ENCODE measurements at regions not wholly inside any gene's neighbourhood (a gene's known extent, or its start where the extent isn't known, plus 50 kb on each side); places are given as distances from the start of the nearest gene placed in this dataset.

DNA sequence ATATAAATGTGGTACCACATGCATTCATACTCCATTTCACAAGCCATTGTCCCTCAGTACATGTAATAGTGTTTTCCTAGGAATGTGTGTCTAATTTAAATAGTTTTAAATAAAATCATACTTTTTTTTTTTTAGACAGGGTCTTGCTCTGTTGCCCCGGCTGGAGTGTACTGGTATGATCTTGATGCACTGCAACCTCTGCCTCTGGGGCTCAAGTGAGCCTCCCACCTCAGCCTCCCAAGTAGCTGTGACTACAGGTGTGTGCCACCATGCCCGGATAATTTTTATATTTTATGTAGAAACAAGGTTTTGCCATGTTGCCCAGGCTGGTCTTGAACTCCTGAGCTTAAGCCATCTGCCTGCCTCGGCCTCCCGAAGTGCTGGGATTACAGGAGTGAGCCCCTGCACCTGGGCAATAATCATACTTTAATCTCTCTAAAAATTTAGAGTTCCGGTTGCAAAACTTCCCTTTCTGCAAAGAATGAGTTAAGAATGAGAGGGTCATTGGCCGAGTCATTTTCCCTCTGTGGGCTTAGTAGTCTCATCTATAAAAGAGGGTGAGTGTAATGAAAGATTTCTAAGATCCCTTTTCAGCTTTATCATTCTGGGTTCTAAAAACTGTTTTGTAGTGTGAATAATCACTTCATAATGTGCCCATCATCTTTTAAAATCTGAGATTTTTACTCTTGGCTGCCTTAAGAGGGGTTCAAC, 116.0 kb upstream of the PELI1 start:
- TF ChIP-seq, protein P1, sequence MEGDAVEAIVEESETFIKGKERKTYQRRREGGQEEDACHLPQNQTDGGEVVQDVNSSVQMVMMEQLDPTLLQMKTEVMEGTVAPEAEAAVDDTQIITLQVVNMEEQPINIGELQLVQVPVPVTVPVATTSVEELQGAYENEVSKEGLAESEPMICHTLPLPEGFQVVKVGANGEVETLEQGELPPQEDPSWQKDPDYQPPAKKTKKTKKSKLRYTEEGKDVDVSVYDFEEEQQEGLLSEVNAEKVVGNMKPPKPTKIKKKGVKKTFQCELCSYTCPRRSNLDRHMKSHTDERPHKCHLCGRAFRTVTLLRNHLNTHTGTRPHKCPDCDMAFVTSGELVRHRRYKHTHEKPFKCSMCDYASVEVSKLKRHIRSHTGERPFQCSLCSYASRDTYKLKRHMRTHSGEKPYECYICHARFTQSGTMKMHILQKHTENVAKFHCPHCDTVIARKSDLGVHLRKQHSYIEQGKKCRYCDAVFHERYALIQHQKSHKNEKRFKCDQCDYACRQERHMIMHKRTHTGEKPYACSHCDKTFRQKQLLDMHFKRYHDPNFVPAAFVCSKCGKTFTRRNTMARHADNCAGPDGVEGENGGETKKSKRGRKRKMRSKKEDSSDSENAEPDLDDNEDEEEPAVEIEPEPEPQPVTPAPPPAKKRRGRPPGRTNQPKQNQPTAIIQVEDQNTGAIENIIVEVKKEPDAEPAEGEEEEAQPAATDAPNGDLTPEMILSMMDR (IDR thresholded peaks at IDR 0.05; ENCODE audit: insufficient read depth, low read depth, low read length, missing control alignments), result no peak
- DNase-seq (ENCODE audit: low read depth), result no peak
- no peak overlapping the region for H3K4me3 ChIP-seq (ENCODE audit: low read depth, low read length)

DNA sequence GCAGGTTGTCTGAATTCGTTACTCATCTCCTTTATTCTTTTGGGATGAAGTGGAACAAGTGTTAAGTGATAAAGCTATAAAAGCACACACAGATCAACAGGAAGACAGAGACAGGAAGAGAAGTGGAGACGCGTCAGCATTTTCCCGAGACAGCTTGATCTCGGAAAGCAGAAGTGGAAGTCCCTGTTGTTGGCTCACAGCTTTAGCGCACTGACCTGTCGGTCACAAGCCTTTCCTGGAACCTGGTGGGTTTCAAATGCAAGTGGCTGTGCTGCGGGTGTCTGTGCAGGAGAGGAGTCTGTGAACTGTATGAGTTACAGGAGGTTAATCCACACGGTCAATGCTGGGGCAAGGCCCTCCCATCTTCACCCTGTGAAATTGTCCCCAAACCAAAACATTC, 116.6 kb upstream of the PELI1 start:
- H3K4me3 ChIP-seq (ENCODE audit: low read depth, low read length), result peak overlapping the region; percentile 11; the same call in 1 of the 2 replicates
- DNase-seq (ENCODE audit: low read depth), result peak; percentile 88
- TF ChIP-seq, protein P1 (IDR thresholded peaks at IDR 0.05; ENCODE audit: insufficient read depth, low read depth, low read length, missing control alignments), result no peak

DNA sequence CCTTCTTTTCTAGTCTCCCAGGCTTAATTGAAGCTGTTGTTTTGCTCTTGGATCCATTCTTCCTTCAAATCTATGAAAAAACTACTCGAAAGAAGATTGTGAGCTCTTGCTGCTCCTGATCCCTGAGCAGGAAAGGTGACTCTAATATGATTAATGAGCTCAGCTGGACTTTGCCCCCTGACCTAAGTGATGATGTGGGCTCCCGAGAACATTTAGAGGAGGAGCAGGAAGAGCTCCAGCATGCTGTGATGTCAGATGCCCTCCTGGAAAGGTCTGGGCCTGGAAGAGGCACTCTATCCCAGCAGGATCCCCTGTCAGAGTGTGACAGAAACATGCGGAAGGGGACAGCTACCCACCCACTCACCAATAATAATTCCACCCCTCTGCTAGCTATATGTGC, 117.9 kb upstream of the PELI1 start:
- TF ChIP-seq, protein P1 (IDR thresholded peaks at IDR 0.05; ENCODE audit: insufficient read depth, low read depth, low read length, missing control alignments), result no peak
- H3K4me3 ChIP-seq (ENCODE audit: low read depth, low read length), result no peak overlapping the region
- DNase-seq (ENCODE audit: low read depth), result no peak

DNA sequence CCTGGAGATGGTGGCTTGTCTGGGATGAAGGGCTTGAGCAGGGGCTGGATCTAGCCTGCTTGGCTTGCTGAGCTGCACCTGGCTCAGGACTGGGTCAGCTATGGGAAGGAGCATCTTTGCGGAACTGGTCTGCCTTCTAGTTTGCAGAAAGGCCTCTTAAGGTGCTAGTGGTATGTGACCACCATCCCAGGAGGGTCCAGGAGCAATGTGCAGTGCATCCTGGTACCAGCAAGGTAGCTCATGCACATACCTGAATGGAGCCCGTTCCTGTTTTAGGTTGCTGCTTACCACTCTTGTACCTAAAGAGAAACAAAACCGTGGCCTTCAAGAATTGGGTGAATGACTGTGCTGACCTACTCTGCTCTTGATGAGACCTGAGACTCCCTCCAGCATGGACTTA, 118.6 kb upstream of the PELI1 start:
- DNase-seq (ENCODE audit: low read depth), result no peak

DNA sequence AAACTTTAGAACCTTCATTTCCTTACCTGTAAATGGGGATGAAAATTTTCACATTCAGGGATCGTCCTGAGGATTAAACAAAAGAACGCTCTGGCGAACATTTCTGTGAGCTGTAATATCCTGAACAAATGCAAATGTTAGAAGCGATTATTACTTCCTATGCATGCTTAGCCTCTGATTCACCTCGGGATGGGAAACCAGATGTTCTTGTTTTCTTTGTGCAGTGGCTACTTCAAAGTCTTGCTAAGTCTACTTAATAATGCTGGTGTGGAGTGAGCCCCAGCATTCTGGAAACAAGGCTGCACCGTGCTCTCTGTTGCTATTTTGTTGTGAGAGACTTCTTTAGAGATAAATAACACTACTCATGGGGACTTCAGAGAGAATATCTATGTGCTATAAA, 119.1 kb upstream of the PELI1 start:
- DNase-seq (ENCODE audit: low read depth), result no peak
- H3K4me3 ChIP-seq (ENCODE audit: low read depth, low read length), result no peak overlapping the region
- TF ChIP-seq, protein P1 (IDR thresholded peaks at IDR 0.05; ENCODE audit: insufficient read depth, low read depth, low read length, missing control alignments), result no peak

More for the DNA sequence above, 118.6 kb upstream of the PELI1 start:
- H3K4me3 ChIP-seq (ENCODE audit: low read depth, low read length), result no peak overlapping the region
- TF ChIP-seq, protein P1 (IDR thresholded peaks at IDR 0.05; ENCODE audit: insufficient read depth, low read depth, low read length, missing control alignments), result no peak

DNA sequence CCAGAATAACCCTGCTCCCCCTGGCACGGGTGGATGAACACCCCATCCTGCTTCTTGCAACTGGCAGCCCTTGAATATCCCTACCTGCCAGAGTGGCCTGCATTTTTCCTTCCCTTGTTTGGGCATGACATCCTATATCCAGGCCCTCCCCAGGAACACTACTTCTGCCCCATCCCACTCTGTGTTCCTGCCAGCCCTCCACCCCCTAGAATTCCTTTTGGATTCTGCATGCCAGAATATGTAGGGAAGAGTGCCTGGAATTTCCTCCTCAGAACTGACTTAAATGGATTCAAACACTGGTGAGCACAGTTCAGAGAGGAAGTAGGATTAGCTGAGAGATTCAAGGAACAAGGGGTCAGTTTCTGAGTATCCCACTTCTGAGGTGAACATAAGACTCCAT, 123.5 kb upstream of the PELI1 start:
- TF ChIP-seq, protein P1 (IDR thresholded peaks at IDR 0.05; ENCODE audit: insufficient read depth, low read depth, low read length, missing control alignments), result no peak
- DNase-seq (ENCODE audit: low read depth), result no peak
- H3K4me3 ChIP-seq (ENCODE audit: low read depth, low read length), result no peak overlapping the region

All from GM12865 (cell line).